LNCaP clone FGC (cell line): ENCODE measurements at regions not wholly inside any gene's neighbourhood (a gene's known extent, or its start where the extent isn't known, plus 50 kb on each side); places are given as distances from the start of the nearest gene placed in this dataset.
A peak's percentile ranks its signal among the peaks of the same experiment; 100 is the strongest.
"Not testable (repeated sequence)": the region's sequence is repeated elsewhere in the genome, so short reads cannot be mapped to it uniquely, and the experiment has no call there.

Experiments used
- DNase-seq: peaks from one replicate; pipeline ENCODE4 v3.0.0-alpha.2; 2011; ENCODE audit warnings: low read depth
- H3K4me3 ChIP-seq: 2 replicates; pipeline ENCODE4 v1.5.1; 2011; ENCODE audit warnings: mild to moderate bottlenecking, low read depth, low read length, control low read depth
- CTCF ChIP-seq: IDR thresholded peaks from 2 replicates; pipeline ENCODE4 v1.5.1; 2012; ENCODE audit warnings: mild to moderate bottlenecking; ENCODE audit not compliant: control insufficient read depth, insufficient read depth; ENCODE audit errors: extremely low read depth

- peak; percentile 33; the same call in 1 of the 2 replicates for TF ChIP-seq CTCF
- no peak overlapping the region for H3K4me3 ChIP-seq
- DNase-seq, result no peak
Measured at GRCh38 chrX:4550018-4550417, 836.6 kb upstream of the PRKX start.

GRCh38 chrX:4547213-4547836 lies 833.9 kb upstream of the PRKX start:
- peak; percentile 1 for DNase-seq
- peak; percentile 71 for TF ChIP-seq CTCF

GRCh38 chrX:4546178-4546577 lies 832.7 kb upstream of the PRKX start:
- not testable (repeated sequence) for H3K4me3 ChIP-seq, DNase-seq

More at GRCh38 chrX:4547213-4547836, 833.9 kb upstream of the PRKX start:
- no peak overlapping the region for H3K4me3 ChIP-seq

GRCh38 chrX:4528247-4528646 lies 814.8 kb upstream of the PRKX start:
- no peak overlapping the region for H3K4me3 ChIP-seq
- no peak for DNase-seq
- TF ChIP-seq CTCF, result no peak

- DNase-seq, result no peak
- TF ChIP-seq CTCF, result no peak
Measured at GRCh38 chrX:4485912-4486311, 772.5 kb upstream of the PRKX start.

GRCh38 chrX:4484266-4484665 lies 770.8 kb upstream of the PRKX start:
- DNase-seq, result no peak
- TF ChIP-seq CTCF, result no peak
- H3K4me3 ChIP-seq, result no peak overlapping the region

More at GRCh38 chrX:4485912-4486311, 772.5 kb upstream of the PRKX start:
- H3K4me3 ChIP-seq, result no peak overlapping the region

GRCh38 chrX:4451591-4451990 lies 738.1 kb upstream of the PRKX start:
- H3K4me3 ChIP-seq, result no peak overlapping the region
- no peak for TF ChIP-seq CTCF
- no peak for DNase-seq

- no peak for TF ChIP-seq CTCF
- no peak for DNase-seq
- H3K4me3 ChIP-seq, result no peak overlapping the region
Measured at GRCh38 chrX:4450177-4450576, 736.7 kb upstream of the PRKX start.
